ENCODE measurements at regions not wholly inside any gene's neighbourhood (a gene's known extent, or its start where the extent isn't known, plus 50 kb on each side); places are given as distances from the start of the nearest gene placed in this dataset.

DNA sequence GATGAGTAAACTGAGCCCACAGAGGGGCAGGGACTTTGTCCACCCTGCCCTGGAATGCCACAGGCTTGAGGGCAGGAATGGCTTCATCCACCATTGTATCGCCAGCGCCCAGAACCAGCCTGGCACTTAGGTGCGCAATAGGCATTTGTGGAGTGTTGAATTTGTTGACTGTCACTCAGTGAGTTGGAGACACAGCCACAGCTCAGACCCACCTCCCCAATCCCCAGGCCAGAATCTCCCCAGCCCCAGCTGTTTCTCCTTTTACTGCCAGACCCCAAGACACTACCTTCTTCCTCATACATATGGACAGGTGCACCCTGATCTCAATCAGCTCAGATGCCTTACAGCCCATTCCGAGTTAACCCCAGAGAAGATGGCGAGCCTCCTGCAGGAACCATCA, 674.5 kb downstream of the MATN1 start:
- no peak for TF ChIP-seq SRSF4 (IDR thresholded peaks at IDR 0.05; ENCODE audit: low read depth, low read length, poor library complexity, severe bottlenecking)
- TF ChIP-seq ELF3 (CRISPR knock-in tag; IDR thresholded peaks at IDR 0.05), result no peak
- no peak for TF ChIP-seq ZKSCAN8 (CRISPR knock-in tag; IDR thresholded peaks at IDR 0.05; ENCODE audit: borderline replicate concordance)
- TF ChIP-seq, protein P1, sequence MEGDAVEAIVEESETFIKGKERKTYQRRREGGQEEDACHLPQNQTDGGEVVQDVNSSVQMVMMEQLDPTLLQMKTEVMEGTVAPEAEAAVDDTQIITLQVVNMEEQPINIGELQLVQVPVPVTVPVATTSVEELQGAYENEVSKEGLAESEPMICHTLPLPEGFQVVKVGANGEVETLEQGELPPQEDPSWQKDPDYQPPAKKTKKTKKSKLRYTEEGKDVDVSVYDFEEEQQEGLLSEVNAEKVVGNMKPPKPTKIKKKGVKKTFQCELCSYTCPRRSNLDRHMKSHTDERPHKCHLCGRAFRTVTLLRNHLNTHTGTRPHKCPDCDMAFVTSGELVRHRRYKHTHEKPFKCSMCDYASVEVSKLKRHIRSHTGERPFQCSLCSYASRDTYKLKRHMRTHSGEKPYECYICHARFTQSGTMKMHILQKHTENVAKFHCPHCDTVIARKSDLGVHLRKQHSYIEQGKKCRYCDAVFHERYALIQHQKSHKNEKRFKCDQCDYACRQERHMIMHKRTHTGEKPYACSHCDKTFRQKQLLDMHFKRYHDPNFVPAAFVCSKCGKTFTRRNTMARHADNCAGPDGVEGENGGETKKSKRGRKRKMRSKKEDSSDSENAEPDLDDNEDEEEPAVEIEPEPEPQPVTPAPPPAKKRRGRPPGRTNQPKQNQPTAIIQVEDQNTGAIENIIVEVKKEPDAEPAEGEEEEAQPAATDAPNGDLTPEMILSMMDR (CRISPR knock-in tag; IDR thresholded peaks at IDR 0.05), result no peak
- no peak for TF ChIP-seq ZFP37 (CRISPR knock-in tag; IDR thresholded peaks at IDR 0.05; ENCODE audit: borderline replicate concordance)
- TF ChIP-seq NFYB (CRISPR knock-in tag; IDR thresholded peaks at IDR 0.05), result no peak
- no peak for TF ChIP-seq RBM22 (optimal IDR thresholded peaks at IDR 0.05; ENCODE audit: low read length)
- TF ChIP-seq KAT8 (CRISPR knock-in tag; IDR thresholded peaks at IDR 0.05), result no peak
- TF ChIP-seq ZNF354B (CRISPR knock-in tag; IDR thresholded peaks at IDR 0.05), result no peak
